Neural cell (in vitro differentiated cells): ENCODE measurements at regions not wholly inside any gene's neighbourhood (a gene's known extent, or its start where the extent isn't known, plus 50 kb on each side); places are given as distances from the start of the nearest gene placed in this dataset.

Experiments
- EP300 ChIP-seq: fragments of 450-650 bp; conservative IDR thresholded peaks from 2 replicates; pipeline ENCODE4 v1.6.1; 2014; ENCODE audit warnings: antibody characterized with exemption, mild to moderate bottlenecking, moderate library complexity; ENCODE audit not compliant: poor library complexity, severe bottlenecking
- EZH2 ChIP-seq: fragments of 200-600, 300-800 bp; shearing (Covaris generic), sonication (generic); IDR thresholded peaks from 2 replicates; pipeline ENCODE4 v1.6.1; 2014; ENCODE audit warnings: antibody characterized with exemption, low read length, borderline replicate concordance, mild to moderate bottlenecking; ENCODE audit not compliant: insufficient read depth, poor library complexity, severe bottlenecking
- MXI1 ChIP-seq: fragments of 450-650 bp; conservative IDR thresholded peaks from 2 replicates; pipeline ENCODE4 v1.6.1; 2014; ENCODE audit warnings: antibody characterized with exemption, mild to moderate bottlenecking; ENCODE audit not compliant: poor library complexity, severe bottlenecking
- POLR2AphosphoS5 ChIP-seq: IDR thresholded peaks from 2 replicates; pipeline ENCODE4 v1.6.1; 2012
- RAD21 ChIP-seq: fragments of 450-650 bp; conservative IDR thresholded peaks from 2 replicates; pipeline ENCODE4 v1.6.1; 2014; ENCODE audit warnings: antibody characterized with exemption, mild to moderate bottlenecking, moderate library complexity
- SMC3 ChIP-seq: fragments of 450-650 bp; conservative IDR thresholded peaks from 2 replicates; pipeline ENCODE4 v1.6.1; 2014; ENCODE audit warnings: antibody characterized with exemption, mild to moderate bottlenecking, moderate library complexity; ENCODE audit not compliant: poor library complexity
- TAF1 ChIP-seq: IDR thresholded peaks from 2 replicates; pipeline ENCODE4 v1.6.1; 2012; ENCODE audit warnings: low read depth
- TF ChIP-seq, protein P1 (sequence below): fragments of 450-650 bp; IDR thresholded peaks from 2 replicates; pipeline ENCODE4 v1.5.1; 2014; ENCODE audit warnings: antibody characterized with exemption, mild to moderate bottlenecking, moderate library complexity; ENCODE audit not compliant: poor library complexity, severe bottlenecking
- TF ChIP-seq, protein P2 (sequence below): IDR thresholded peaks from 2 replicates; pipeline ENCODE4 v1.6.1; 2012; ENCODE audit warnings: borderline replicate concordance

DNA sequence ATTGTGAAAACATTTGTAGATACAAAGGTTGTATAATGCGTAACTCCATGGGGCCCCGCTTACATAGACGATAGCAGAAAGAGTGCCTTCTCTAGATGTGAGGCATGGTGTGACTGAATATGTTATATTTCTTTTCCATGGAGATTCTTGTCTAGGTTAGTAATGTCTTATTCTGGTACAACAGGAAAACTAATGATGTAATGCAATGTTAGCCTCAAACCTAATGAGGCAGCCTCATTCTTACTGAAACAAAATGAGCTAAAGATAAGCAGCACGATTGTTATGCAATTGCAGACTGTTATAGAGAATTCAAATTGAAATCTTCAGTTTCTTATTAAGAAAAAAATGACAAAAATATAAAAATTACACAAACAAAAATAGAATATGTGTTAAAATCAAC lies 171.1 kb upstream of the ANKRD50 start:
- TF ChIP-seq, protein P1, sequence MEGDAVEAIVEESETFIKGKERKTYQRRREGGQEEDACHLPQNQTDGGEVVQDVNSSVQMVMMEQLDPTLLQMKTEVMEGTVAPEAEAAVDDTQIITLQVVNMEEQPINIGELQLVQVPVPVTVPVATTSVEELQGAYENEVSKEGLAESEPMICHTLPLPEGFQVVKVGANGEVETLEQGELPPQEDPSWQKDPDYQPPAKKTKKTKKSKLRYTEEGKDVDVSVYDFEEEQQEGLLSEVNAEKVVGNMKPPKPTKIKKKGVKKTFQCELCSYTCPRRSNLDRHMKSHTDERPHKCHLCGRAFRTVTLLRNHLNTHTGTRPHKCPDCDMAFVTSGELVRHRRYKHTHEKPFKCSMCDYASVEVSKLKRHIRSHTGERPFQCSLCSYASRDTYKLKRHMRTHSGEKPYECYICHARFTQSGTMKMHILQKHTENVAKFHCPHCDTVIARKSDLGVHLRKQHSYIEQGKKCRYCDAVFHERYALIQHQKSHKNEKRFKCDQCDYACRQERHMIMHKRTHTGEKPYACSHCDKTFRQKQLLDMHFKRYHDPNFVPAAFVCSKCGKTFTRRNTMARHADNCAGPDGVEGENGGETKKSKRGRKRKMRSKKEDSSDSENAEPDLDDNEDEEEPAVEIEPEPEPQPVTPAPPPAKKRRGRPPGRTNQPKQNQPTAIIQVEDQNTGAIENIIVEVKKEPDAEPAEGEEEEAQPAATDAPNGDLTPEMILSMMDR, result no peak
- TF ChIP-seq TAF1 (no peak), POLR2AphosphoS5 (no peak), SMC3 (no peak), RAD21 (no peak), EZH2 (no peak), EP300 (no peak), MXI1 (no peak)
- TF ChIP-seq, protein P2, sequence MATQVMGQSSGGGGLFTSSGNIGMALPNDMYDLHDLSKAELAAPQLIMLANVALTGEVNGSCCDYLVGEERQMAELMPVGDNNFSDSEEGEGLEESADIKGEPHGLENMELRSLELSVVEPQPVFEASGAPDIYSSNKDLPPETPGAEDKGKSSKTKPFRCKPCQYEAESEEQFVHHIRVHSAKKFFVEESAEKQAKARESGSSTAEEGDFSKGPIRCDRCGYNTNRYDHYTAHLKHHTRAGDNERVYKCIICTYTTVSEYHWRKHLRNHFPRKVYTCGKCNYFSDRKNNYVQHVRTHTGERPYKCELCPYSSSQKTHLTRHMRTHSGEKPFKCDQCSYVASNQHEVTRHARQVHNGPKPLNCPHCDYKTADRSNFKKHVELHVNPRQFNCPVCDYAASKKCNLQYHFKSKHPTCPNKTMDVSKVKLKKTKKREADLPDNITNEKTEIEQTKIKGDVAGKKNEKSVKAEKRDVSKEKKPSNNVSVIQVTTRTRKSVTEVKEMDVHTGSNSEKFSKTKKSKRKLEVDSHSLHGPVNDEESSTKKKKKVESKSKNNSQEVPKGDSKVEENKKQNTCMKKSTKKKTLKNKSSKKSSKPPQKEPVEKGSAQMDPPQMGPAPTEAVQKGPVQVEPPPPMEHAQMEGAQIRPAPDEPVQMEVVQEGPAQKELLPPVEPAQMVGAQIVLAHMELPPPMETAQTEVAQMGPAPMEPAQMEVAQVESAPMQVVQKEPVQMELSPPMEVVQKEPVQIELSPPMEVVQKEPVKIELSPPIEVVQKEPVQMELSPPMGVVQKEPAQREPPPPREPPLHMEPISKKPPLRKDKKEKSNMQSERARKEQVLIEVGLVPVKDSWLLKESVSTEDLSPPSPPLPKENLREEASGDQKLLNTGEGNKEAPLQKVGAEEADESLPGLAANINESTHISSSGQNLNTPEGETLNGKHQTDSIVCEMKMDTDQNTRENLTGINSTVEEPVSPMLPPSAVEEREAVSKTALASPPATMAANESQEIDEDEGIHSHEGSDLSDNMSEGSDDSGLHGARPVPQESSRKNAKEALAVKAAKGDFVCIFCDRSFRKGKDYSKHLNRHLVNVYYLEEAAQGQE, result no peak
